Stimulated activated CD4-positive, alpha-beta T cell treated with anti-CD3 and anti-CD28 coated beads, Interleukin-15, amount 100 ng/mL, for 1 hour (primary cell): ENCODE measurements at regions not wholly inside any gene's neighbourhood (a gene's known extent, or its start where the extent isn't known, plus 50 kb on each side); places are given as distances from the start of the nearest gene placed in this dataset.

Experiments
- DNase-seq, 2 donors: peaks; one replicate each; pipeline ENCODE4 v3.0.0-alpha.2; 2020; ENCODE audit warnings: low read depth in 1 of 2, low spot score in 1 of 2

DNA sequence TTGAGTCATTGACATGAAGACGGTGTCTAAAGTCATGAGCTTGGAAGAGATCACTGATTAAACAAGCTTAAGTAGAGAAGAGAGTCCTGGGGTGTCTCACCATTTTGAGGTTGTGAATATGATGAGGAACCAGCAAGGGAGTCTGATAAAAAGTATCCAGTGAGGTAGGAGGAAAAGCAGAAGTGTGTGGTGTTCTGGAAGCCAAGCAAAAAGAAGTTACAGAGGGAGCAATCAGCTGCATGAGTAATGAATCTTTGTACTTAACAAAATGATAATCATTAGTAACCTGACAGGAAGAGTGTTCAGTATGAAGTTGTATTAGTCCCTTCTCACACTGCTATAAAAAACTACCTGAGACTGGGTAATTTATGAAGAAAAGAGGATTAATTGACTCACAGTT lies 131.3 kb downstream of the C11orf87 start:
- DNase-seq, result no peak

DNA sequence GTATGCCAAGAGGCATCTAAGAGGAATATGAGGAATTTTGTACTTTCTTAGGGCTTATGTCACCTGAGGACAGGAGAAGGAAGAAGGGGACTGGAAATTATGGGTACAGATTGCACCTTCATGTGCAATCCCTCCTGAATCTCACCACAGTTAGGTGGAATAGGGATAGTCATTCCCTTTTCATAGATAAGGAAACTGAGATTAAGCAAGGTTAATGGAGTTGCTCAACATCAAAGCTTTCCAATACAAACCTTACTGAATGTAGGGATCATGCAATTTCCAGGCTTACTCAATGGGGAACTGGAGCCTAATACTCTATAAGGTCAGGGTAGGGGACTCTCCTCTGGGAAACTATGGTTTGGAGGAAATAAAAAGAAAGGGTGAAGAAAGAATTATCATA lies 133.0 kb downstream of the C11orf87 start:
- DNase-seq, result no peak

DNA sequence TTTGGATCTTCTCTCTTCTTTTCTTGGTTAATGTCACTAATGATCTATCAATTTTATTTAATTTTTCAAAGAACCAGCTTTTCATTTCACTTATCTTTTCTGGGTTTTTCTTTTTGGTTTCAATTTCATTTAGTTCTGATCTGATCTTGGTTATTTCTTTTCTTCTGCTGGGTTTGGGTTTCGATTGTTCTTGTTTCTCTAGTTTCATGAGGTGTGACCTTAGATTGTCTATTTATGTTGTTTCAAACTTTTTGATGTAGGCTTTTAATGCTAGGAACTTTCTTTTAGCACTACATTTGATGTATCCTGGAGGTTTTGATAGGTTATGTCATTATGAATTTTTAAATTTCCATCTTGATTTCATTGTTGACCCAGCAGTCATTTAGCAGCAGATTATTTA lies 142.3 kb downstream of the C11orf87 start:
- DNase-seq, result no peak

DNA sequence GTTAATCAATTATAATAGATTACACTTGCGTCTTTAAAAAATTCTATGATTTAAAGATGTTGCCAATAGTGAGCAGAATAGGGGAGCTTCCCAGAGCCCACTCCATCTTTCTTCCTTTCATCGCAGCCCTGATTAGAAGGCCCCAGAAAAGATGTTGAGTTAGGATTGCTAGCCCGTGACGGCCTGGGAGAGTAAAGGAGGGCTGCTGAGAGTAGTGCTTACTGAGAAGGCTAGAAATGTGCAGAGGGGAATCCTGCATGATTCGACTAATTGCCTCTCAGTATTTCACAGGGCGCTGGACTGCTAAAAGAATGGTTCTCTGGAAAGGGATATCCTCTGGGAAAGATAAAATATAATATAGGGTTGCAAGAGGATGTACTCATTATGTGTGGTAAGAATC lies 160.5 kb downstream of the C11orf87 start:
- DNase-seq, result no peak

DNA sequence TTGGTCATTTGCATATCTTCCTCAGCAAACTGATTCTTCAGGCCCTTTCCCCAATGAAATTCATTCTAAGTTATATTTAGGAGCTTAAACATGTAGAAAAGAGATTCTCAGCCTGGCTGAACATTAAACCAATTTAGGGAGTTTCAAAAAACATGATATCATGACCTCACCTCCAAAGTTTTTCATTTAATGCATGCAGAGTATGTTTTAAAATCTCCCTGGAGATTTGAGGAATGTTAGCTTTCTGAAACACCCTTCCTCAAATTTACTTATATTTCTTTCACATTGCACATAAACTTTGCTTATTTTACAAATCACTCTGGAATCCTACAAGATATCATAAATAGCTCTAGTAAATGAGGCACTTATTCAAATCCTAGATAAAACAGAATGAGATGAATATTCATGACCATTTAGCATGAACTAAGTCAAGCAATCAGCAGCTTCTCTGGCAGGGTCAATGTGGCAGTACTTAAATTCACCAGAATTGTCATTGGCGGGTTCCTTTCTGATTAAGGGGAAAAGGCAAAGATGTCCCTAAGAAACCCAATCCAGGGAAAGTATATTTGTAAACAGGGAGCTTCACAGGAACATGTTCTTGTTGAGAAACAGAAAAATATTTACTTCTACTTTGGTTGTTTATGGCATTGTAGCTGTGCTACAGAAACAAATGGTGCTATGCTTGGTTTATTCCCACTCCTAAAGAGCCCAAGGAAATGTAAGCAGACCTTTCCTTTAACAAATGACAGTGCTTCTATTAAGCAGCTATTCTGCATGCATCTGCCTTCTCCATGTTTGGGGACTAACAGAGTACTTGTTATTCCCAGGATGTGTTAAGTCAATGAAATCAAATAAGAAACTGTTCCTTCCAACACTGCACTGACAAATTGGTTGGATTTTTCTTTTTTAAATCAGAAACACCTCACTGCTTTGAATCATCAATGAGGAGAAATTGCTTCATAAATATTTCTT lies 162.3 kb downstream of the C11orf87 start:
- no peak for DNase-seq

DNA sequence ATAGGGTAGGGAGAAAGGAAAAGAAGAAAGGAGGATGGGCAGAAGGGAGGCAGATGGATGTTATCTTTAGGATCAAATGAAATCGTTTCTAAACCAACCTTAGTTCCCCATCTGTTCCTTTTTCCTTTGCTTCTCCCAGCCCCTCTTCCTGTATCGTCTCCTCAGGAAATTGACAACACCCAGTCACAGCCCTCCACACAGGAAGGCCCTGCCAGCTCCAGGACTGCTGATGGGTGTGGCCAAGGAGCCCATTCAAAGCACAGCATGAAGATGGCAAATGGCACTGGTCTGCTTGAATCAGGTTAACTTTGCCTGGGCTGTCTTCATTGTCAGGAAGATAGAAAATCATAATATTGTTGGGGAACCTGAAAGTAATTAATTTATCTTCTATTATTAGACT lies 164.8 kb downstream of the C11orf87 start:
- DNase-seq, result no peak

DNA sequence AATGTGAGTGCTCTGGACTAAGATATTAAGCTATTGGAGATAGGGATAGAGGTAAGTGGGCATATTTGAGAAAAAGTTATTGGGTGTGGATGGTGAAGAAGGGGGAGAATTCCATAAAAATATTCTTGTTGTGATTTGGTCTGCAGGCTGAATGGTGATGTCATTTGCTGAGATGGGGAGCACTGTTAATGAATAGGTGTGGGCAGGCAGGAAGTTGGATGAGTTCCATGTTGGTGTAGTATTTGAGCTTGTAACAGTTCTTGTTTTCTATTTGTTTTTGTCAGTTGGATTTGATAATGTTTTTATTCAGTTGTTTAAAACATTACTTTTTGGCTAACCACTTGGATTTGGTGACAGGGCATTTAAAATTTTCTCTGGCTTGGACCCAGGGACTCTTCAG lies 168.8 kb downstream of the C11orf87 start:
- no peak for DNase-seq

DNA sequence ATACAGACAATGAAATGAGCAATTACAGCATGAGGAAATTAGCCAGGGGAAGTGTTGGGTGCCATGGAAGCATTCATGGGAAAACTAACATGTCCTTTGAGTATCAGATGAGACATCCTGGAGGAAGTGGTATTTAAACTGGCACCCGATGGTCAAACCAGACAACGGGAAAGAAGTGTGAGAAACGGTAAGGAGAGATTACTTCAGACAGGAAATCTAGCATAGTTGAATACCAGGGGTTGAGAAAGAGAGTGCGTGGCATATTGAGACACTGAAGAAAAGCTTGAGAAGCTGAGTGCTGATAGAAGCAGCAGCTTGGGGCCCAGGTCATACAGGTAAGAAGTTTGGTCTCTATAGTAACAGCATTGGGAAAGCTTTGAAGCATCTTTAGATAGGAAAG lies 175.3 kb downstream of the C11orf87 start:
- DNase-seq, result no peak

GRCh38 chr11:109604481-109605400 lies 182.8 kb downstream of the C11orf87 start:
- DNase-seq, result no peak

GRCh38 chr11:109606256-109606655 lies 184.3 kb downstream of the C11orf87 start:
- no peak for DNase-seq

GRCh38 chr11:109609454-109610185 lies 187.6 kb downstream of the C11orf87 start:
- DNase-seq, result no peak

GRCh38 chr11:109612496-109612895 lies 190.5 kb downstream of the C11orf87 start:
- no peak for DNase-seq

DNA sequence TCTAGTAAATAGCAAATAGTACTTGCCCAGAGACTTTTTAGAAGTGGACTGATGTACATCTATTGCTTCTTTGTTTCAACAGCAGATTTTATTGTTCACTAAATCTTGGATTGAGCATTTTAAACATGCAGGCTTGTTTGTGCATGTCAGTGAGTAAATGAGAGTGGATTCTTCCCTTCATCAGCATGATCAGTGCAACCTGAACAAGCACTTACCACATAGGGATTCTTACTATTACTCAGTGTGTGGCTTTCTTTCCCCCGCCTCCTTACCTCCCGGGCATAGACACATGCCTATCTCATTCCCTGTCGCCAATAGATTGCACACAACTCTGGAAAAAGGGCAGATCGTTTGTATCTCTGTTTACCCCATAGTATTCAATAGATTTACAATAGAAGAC lies 197.5 kb downstream of the C11orf87 start:
- DNase-seq, result no peak

DNA sequence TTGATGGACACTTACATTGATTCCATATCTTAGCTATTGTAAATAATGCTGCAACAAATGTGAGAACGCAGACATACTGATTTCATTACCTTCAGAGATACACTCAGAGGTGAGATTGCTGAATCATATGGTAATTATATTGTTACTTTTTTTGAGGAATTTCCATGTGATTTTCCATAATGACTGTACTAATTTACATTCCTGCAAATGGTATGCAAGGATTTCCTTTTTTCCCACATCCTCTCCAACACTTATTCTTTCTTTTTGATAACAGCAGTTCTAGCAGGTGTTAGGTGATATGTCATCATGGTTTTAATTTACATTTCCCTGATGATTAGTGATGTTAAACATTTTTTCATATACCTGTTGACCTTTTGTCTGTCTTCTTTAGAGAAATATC lies 207.7 kb downstream of the C11orf87 start:
- DNase-seq, result no peak

DNA sequence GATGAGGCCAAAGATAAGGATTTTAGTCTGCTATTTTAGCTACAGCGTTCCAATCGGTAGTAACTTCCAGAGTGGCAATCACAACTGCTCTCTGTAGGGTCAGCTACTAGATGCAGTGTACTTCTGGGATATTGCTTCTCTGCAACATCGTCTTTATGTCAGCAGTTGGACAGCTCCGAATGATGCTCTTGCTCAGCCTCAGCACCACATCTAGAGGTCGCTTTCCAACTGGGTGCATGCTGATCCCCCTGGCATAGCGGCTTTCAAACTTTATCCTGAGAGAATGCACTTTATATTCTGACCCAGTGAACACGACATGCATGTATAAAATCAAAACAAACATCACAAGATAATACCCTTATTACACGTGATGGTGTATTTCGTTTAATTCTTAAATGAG lies 219.6 kb downstream of the C11orf87 start:
- no peak for DNase-seq

- no peak for DNase-seq
Measured at GRCh38 chr11:109644152-109644551, 222.2 kb downstream of the C11orf87 start.

DNA sequence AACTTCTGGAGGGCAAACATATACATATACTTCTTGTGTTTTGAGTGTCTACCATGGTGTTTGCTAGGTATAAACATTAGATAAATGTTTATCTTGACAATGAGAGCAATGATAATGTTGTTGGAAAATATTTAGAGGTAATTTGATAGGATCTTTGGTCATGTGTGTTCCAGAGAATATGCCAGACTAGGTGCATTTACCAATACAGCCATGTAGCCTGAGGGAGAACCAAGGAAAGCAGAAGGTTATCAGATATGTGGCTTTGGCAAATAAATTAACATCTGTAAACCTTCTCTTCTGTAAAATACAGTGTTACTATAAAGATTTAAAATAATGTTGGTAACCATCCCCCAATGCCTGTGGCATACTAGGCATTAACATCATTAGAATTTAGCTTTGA lies 226.8 kb downstream of the C11orf87 start:
- DNase-seq, result no peak

GRCh38 chr11:109654091-109654490 lies 232.1 kb downstream of the C11orf87 start:
- no peak for DNase-seq

DNA sequence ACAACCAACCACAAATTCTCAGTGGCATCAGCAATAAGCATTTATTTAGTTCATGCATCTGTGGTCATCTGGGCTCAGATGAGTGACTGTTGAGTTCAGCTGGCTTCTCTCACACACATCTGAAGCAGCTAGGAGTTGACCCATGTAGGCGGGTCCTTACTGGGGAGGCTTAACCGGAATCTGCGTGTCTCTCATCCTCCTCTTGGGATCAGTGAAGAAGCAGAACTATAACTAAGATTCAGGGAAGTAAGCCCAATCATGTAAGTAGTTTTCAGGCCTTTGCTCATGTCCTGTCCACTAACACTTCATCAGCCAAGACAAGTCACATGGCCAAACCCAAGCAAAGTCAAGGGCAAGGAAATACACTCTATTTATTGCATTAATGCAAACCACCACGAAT lies 236.2 kb downstream of the C11orf87 start:
- DNase-seq, result no peak

GRCh38 chr11:109667719-109668118 lies 245.7 kb downstream of the C11orf87 start:
- no peak for DNase-seq

DNA sequence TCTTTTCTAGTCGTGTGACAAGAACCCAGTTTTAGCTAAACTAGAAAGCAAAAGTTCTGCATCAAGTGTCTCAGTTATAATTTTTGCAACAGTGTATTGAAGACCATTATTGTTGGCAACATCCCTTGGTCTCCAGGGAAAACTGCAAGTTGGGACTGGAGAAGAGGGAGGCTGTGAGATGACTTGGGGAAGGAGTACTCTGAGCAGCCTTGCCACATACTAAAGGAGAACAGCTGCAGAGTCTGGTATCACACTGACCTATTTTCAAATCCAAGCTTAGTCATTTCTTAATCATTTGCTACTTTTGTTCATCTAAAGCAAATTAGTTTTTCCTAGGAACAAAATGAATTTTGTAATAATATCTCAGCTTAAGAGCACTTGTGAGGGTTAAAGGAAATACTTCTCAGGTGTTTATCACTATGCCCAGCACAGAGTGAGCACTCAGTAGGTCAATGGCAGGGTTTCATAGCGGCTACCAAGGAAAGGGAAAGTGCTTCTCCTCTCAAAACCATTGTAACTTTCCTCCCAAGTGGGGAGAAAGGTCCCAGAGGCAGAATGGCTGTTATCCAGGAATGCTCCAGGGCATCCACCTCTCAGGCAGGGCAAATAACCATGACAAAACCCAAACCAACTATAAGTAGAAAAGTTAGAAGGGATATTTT lies 247.1 kb downstream of the C11orf87 start:
- DNase-seq, result no peak
